ENCODE measurements at regions not wholly inside any gene's neighbourhood (a gene's known extent, or its start where the extent isn't known, plus 50 kb on each side); places are given as distances from the start of the nearest gene placed in this dataset.

DNA sequence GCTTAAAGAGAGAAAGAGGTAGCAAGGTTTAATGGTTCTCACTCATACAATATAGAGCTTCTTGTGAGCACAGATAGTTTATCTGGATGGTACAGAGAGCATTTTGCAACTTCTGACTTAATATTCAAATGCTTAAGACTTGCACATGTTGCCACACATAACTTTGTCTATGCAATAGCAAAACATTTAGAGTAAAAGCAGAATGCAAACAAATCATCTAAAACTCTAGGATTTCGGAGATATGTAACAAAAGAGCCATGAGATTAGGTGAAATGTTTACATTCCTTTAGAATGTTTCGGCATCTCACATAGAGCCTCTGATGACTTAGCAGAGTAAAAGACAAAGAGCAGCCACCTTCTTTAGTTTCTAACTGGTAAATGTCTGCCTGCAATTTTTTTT is 717.1 kb upstream of the LRRN3 start:
- no peak overlapping the region for H3K9ac ChIP-seq (ENCODE audit: insufficient read depth, low read depth, low read length)
- H3K36me3 ChIP-seq (replicated peaks in 1 of 2; ENCODE audit: control insufficient read depth in 1 of 2, insufficient read depth in 2 of 2, low read length in 2 of 2) = no peaks in the 10 kb centered on the region
- no peak overlapping the region for H3K4me2 ChIP-seq (ENCODE audit: low read depth, low read length)
- 5% methylated on average over 2 of the region's 2 CpGs for WGBS (ENCODE audit: low lambda C conversion rate)
- BruUV-seq (replicated peaks) = no TSS peak
- in situ Hi-C loops (cut with HindIII; ENCODE audit: extremely low pct_ligation_motif_present, low pct_unique_long_range_greater_than_20kb) (no loop called here), intact Hi-C loops (cut with micrococcal nuclease; ENCODE audit: unreplicated experiment) (no loop called here)
- H3K4me3 ChIP-seq (replicated peaks in 1 of 3; ENCODE audit: insufficient read depth in 1 of 3, low read depth in 2 of 3, low read length in 3 of 3) = no peak overlapping the region
- DNase-seq (ENCODE audit: low spot score) (no peak), FAIRE-seq (no peak), ATAC-seq (no peak)
- no peak overlapping the region for H3K27ac ChIP-seq (ENCODE audit: extremely low read length, insufficient read depth, low read length)
- no peak overlapping the region for H2AFZ ChIP-seq (ENCODE audit: low read length)
- H3K9me3 ChIP-seq (ENCODE audit: low read length) = no peaks in the 10 kb centered on the region
- no peaks in the 10 kb centered on the region for H4K20me1 ChIP-seq (ENCODE audit: insufficient read depth, low read length)
- no peaks in the 10 kb centered on the region for H3K79me2 ChIP-seq (ENCODE audit: insufficient read depth, low read length)
- ChIA-PET CTCF (ENCODE audit: low intra/inter-chr PET ratio, low total read pairs) (no interaction called here), POLR2A (no interaction called here)
- TF ChIP-seq TSC22D2 (CRISPR knock-in tag; IDR thresholded peaks at IDR 0.05; ENCODE audit: borderline replicate concordance) (no peak), SIX1 (CRISPR knock-in tag; IDR thresholded peaks at IDR 0.05; ENCODE audit: borderline replicate concordance) (no peak), ZNF225 (CRISPR knock-in tag; IDR thresholded peaks at IDR 0.05) (no peak), ZNF782 (CRISPR knock-in tag; IDR thresholded peaks at IDR 0.05; ENCODE audit: borderline replicate concordance) (no peak), SKI (IDR thresholded peaks at IDR 0.05; ENCODE audit: partially characterized antibody) (no peak), SALL1 (CRISPR knock-in tag; IDR thresholded peaks at IDR 0.05) (no peak), ZNF776 (CRISPR knock-in tag; IDR thresholded peaks at IDR 0.05) (no peak), ZNF44 (CRISPR knock-in tag; IDR thresholded peaks at IDR 0.05) (no peak), TOE1 (CRISPR knock-in tag; IDR thresholded peaks at IDR 0.05) (no peak), IRF2 (CRISPR knock-in tag; IDR thresholded peaks at IDR 0.05) (no peak), ZSCAN20 (CRISPR knock-in tag; IDR thresholded peaks at IDR 0.05; ENCODE audit: borderline replicate concordance) (no peak)
- TF ChIP-seq, protein P1, sequence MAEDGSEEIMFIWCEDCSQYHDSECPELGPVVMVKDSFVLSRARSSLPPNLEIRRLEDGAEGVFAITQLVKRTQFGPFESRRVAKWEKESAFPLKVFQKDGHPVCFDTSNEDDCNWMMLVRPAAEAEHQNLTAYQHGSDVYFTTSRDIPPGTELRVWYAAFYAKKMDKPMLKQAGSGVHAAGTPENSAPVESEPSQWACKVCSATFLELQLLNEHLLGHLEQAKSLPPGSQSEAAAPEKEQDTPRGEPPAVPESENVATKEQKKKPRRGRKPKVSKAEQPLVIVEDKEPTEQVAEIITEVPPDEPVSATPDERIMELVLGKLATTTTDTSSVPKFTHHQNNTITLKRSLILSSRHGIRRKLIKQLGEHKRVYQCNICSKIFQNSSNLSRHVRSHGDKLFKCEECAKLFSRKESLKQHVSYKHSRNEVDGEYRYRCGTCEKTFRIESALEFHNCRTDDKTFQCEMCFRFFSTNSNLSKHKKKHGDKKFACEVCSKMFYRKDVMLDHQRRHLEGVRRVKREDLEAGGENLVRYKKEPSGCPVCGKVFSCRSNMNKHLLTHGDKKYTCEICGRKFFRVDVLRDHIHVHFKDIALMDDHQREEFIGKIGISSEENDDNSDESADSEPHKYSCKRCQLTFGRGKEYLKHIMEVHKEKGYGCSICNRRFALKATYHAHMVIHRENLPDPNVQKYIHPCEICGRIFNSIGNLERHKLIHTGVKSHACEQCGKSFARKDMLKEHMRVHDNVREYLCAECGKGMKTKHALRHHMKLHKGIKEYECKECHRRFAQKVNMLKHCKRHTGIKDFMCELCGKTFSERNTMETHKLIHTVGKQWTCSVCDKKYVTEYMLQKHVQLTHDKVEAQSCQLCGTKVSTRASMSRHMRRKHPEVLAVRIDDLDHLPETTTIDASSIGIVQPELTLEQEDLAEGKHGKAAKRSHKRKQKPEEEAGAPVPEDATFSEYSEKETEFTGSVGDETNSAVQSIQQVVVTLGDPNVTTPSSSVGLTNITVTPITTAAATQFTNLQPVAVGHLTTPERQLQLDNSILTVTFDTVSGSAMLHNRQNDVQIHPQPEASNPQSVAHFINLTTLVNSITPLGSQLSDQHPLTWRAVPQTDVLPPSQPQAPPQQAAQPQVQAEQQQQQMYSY (CRISPR knock-in tag; IDR thresholded peaks at IDR 0.05) = no peak
- TF ChIP-seq, protein P2, sequence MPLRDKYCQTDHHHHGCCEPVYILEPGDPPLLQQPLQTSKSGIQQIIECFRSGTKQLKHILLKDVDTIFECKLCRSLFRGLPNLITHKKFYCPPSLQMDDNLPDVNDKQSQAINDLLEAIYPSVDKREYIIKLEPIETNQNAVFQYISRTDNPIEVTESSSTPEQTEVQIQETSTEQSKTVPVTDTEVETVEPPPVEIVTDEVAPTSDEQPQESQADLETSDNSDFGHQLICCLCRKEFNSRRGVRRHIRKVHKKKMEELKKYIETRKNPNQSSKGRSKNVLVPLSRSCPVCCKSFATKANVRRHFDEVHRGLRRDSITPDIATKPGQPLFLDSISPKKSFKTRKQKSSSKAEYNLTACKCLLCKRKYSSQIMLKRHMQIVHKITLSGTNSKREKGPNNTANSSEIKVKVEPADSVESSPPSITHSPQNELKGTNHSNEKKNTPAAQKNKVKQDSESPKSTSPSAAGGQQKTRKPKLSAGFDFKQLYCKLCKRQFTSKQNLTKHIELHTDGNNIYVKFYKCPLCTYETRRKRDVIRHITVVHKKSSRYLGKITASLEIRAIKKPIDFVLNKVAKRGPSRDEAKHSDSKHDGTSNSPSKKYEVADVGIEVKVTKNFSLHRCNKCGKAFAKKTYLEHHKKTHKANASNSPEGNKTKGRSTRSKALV (CRISPR knock-in tag; IDR thresholded peaks at IDR 0.05) = no peak
- TF ChIP-seq, protein P3, sequence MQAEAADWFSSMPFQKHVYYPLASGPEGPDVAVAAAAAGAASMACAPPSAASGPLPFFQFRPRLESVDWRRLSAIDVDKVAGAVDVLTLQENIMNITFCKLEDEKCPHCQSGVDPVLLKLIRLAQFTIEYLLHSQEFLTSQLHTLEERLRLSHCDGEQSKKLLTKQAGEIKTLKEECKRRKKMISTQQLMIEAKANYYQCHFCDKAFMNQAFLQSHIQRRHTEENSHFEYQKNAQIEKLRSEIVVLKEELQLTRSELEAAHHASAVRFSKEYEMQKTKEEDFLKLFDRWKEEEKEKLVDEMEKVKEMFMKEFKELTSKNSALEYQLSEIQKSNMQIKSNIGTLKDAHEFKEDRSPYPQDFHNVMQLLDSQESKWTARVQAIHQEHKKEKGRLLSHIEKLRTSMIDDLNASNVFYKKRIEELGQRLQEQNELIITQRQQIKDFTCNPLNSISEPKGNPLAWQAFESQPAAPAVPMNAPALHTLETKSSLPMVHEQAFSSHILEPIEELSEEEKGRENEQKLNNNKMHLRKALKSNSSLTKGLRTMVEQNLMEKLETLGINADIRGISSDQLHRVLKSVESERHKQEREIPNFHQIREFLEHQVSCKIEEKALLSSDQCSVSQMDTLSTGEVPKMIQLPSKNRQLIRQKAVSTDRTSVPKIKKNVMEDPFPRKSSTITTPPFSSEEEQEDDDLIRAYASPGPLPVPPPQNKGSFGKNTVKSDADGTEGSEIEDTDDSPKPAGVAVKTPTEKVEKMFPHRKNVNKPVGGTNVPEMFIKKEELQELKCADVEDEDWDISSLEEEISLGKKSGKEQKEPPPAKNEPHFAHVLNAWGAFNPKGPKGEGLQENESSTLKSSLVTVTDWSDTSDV (CRISPR knock-in tag; IDR thresholded peaks at IDR 0.05) = no peak
- no peaks in the 10 kb centered on the region for H3K27me3 ChIP-seq (ENCODE audit: control insufficient read depth in 1 of 2, insufficient read depth in 2 of 2, low read length in 2 of 2)
- H3K4me1 ChIP-seq (ENCODE audit: insufficient read depth, low read length) = no peaks in the 10 kb centered on the region
